IMR-90 (cell line): ENCODE measurements at regions not wholly inside any gene's neighbourhood (a gene's known extent, or its start where the extent isn't known, plus 50 kb on each side); places are given as distances from the start of the nearest gene placed in this dataset.

Source experiments
- CEBPB ChIP-seq: IDR thresholded peaks from 2 replicates; pipeline ENCODE4 v1.6.1; 2012; ENCODE audit warnings: low read depth, low read length, improper control_type of control experiment
- FOS ChIP-seq: fragments of 150-350 bp; IDR thresholded peaks from 2 replicates; pipeline ENCODE4 v1.6.1; 2016; ENCODE audit warnings: low read depth, low read length
- MAFK ChIP-seq: IDR thresholded peaks from 2 replicates; pipeline ENCODE4 v1.6.1; 2012; ENCODE audit warnings: low read depth, low read length, improper control_type of control experiment
- MXI1 ChIP-seq: IDR thresholded peaks from 2 replicates; pipeline ENCODE4 v1.6.1; 2012; ENCODE audit warnings: low read depth, mild to moderate bottlenecking, low read length, moderate library complexity, borderline replicate concordance
- POLR2A ChIP-seq: IDR thresholded peaks from 2 replicates; pipeline ENCODE4 v1.6.1; 2012; ENCODE audit warnings: mild to moderate bottlenecking, low read depth, low read length
- RAD21 ChIP-seq: IDR thresholded peaks from 2 replicates; pipeline ENCODE4 v1.6.1; 2012; ENCODE audit warnings: low read length, improper control_type of control experiment
- RCOR1 ChIP-seq: IDR thresholded peaks from 2 replicates; pipeline ENCODE4 v1.6.1; 2012; ENCODE audit warnings: mild to moderate bottlenecking, low read length, improper control_type of control experiment; ENCODE audit not compliant: insufficient replicate concordance
- RFX5 ChIP-seq: IDR thresholded peaks from 2 replicates; pipeline ENCODE4 v1.8.0; 2012; ENCODE audit warnings: low read depth, mild to moderate bottlenecking, low read length, moderate library complexity
- SMC3 ChIP-seq: fragments of 150-350 bp; IDR thresholded peaks from 2 replicates; pipeline ENCODE4 v1.6.1; 2016; ENCODE audit warnings: low read depth, mild to moderate bottlenecking, antibody characterized with exemption, low read length, moderate library complexity
- TF ChIP-seq, protein P1 (sequence below): conservative IDR thresholded peaks from 2 replicates; pipeline ENCODE4 v1.5.1; 2012; ENCODE audit warnings: mild to moderate bottlenecking, low read depth, low read length, improper control_type of control experiment

- TF ChIP-seq, protein P1, sequence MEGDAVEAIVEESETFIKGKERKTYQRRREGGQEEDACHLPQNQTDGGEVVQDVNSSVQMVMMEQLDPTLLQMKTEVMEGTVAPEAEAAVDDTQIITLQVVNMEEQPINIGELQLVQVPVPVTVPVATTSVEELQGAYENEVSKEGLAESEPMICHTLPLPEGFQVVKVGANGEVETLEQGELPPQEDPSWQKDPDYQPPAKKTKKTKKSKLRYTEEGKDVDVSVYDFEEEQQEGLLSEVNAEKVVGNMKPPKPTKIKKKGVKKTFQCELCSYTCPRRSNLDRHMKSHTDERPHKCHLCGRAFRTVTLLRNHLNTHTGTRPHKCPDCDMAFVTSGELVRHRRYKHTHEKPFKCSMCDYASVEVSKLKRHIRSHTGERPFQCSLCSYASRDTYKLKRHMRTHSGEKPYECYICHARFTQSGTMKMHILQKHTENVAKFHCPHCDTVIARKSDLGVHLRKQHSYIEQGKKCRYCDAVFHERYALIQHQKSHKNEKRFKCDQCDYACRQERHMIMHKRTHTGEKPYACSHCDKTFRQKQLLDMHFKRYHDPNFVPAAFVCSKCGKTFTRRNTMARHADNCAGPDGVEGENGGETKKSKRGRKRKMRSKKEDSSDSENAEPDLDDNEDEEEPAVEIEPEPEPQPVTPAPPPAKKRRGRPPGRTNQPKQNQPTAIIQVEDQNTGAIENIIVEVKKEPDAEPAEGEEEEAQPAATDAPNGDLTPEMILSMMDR: no peak
- no peak for TF ChIP-seq POLR2A
- no peak for TF ChIP-seq RAD21
- no peak for TF ChIP-seq CEBPB
- TF ChIP-seq FOS: no peak
- TF ChIP-seq RCOR1: no peak
- no peak for TF ChIP-seq MAFK
- no peak for TF ChIP-seq RFX5
- TF ChIP-seq MXI1: no peak
- no peak for TF ChIP-seq SMC3
Observed at GRCh38 chr22:19622061-19622441, 92.3 kb upstream of the SEPTIN5 start.
